ENCODE measurements at regions not wholly inside any gene's neighbourhood (a gene's known extent, or its start where the extent isn't known, plus 50 kb on each side); places are given as distances from the start of the nearest gene placed in this dataset.

DNA sequence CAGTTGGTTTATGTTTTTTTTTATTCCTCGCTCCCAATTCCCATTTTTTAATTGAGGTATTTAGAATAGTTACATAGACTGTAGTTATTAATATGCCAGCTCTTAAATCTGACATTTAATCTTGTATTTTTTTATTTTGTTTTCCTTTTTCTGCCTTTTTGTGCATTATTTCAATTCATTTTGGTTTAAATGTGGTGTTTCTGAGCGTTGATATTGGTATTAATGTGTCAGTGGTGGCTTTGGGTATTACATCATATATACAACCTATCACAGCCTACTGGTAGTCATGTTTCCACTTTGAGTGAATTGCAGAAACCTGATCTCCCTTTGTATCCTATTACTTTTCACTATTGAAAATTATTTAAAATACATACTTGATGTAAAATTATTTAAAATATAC is 1027.3 kb downstream of the KCNT2 start:
- Mint-ChIP-seq H3K9me3 (no peaks in the 10 kb centered on the region), H3K36me3 (ENCODE audit: low read depth) (no peaks in the 10 kb centered on the region)

GRCh38 chr1:195577748-195578147 is 1030.5 kb downstream of the KCNT2 start:
- H3K27me3 Mint-ChIP-seq (ENCODE audit: low read depth) = no peaks in the 10 kb centered on the region
- H3K9me3 Mint-ChIP-seq = no peaks in the 10 kb centered on the region
- no peaks in the 10 kb centered on the region for H3K4me1 Mint-ChIP-seq (ENCODE audit: low read depth)
- no peaks in the 10 kb centered on the region for H3K36me3 Mint-ChIP-seq (ENCODE audit: low read depth)
- no peak overlapping the region for H3K4me3 Mint-ChIP-seq
- no peak overlapping the region for H3K27ac Mint-ChIP-seq

More for the DNA sequence above, 1027.3 kb downstream of the KCNT2 start:
- H3K4me3 Mint-ChIP-seq = no peak overlapping the region
- no peaks in the 10 kb centered on the region for H3K27me3 Mint-ChIP-seq (ENCODE audit: low read depth)
- no peaks in the 10 kb centered on the region for H3K4me1 Mint-ChIP-seq (ENCODE audit: low read depth)
- no peak overlapping the region for H3K27ac Mint-ChIP-seq

DNA sequence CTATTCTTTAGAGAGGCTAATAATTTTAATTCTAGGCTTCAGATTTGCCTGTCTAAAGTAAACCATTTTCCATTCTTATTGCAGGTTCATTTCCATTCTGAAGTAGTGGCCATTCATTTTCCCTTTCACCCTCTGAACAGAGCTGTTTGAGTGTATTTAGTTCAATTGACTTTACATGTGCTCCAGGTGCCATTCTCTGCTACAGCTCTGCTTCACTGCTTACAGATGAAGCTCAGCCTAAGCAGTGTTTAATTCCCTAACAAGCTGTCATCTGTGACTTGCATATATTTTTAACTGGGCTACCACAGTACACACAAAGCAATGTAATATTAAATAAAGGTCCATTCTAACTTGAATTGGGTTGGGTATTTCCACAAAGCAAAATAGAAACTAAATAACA is 1031.6 kb downstream of the KCNT2 start:
- Mint-ChIP-seq H3K4me3 (no peak overlapping the region), H3K4me1 (ENCODE audit: low read depth) (no peaks in the 10 kb centered on the region), H3K9me3 (no peaks in the 10 kb centered on the region), H3K36me3 (ENCODE audit: low read depth) (no peaks in the 10 kb centered on the region), H3K27ac (no peak overlapping the region), H3K27me3 (ENCODE audit: low read depth) (no peaks in the 10 kb centered on the region)

GRCh38 chr1:195574511-195574910 is 1033.7 kb downstream of the KCNT2 start:
- Mint-ChIP-seq H3K9me3 (no peaks in the 10 kb centered on the region), H3K27ac (no peak overlapping the region), H3K27me3 (ENCODE audit: low read depth) (no peaks in the 10 kb centered on the region), H3K4me1 (ENCODE audit: low read depth) (no peaks in the 10 kb centered on the region), H3K36me3 (ENCODE audit: low read depth) (no peaks in the 10 kb centered on the region), H3K4me3 (no peak overlapping the region)

- Mint-ChIP-seq H3K27ac (no peak overlapping the region), H3K9me3 (no peaks in the 10 kb centered on the region), H3K4me1 (ENCODE audit: low read depth) (no peaks in the 10 kb centered on the region), H3K4me3 (no peak overlapping the region), H3K27me3 (ENCODE audit: low read depth) (no peaks in the 10 kb centered on the region), H3K36me3 (ENCODE audit: low read depth) (no peaks in the 10 kb centered on the region)
Measured at GRCh38 chr1:195569934-195570333, 1038.3 kb downstream of the KCNT2 start.

GRCh38 chr1:195568389-195568788 is 1039.9 kb downstream of the KCNT2 start:
- Mint-ChIP-seq H3K36me3 (ENCODE audit: low read depth) (no peaks in the 10 kb centered on the region), H3K27ac (no peak overlapping the region), H3K4me3 (no peak overlapping the region), H3K27me3 (ENCODE audit: low read depth) (no peaks in the 10 kb centered on the region), H3K4me1 (ENCODE audit: low read depth) (no peaks in the 10 kb centered on the region), H3K9me3 (no peaks in the 10 kb centered on the region)

DNA sequence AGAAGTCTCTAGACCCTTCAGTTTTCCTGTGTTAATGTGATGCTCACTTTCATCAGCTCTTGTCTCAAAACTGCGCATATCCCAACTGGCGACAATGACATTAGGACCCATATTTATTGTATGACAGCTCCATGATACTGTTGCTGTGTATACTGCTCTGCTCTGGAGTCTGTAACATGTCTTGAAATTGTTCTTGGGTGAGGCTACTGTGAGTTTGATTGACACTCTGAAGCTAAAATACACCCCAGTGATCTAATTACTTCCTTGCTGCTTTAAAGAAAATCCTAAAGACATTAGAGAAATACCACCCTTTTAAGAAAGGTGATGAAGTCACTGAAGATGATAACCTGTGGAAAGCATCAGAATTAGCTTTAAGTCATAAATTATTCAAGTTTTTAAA is 1046.2 kb downstream of the KCNT2 start:
- no peak overlapping the region for H3K4me3 Mint-ChIP-seq
- no peaks in the 10 kb centered on the region for H3K9me3 Mint-ChIP-seq
- H3K27ac Mint-ChIP-seq = no peak overlapping the region
- no peaks in the 10 kb centered on the region for H3K36me3 Mint-ChIP-seq (ENCODE audit: low read depth)
- H3K4me1 Mint-ChIP-seq (ENCODE audit: low read depth) = no peaks in the 10 kb centered on the region
- H3K27me3 Mint-ChIP-seq (ENCODE audit: low read depth) = no peaks in the 10 kb centered on the region

DNA sequence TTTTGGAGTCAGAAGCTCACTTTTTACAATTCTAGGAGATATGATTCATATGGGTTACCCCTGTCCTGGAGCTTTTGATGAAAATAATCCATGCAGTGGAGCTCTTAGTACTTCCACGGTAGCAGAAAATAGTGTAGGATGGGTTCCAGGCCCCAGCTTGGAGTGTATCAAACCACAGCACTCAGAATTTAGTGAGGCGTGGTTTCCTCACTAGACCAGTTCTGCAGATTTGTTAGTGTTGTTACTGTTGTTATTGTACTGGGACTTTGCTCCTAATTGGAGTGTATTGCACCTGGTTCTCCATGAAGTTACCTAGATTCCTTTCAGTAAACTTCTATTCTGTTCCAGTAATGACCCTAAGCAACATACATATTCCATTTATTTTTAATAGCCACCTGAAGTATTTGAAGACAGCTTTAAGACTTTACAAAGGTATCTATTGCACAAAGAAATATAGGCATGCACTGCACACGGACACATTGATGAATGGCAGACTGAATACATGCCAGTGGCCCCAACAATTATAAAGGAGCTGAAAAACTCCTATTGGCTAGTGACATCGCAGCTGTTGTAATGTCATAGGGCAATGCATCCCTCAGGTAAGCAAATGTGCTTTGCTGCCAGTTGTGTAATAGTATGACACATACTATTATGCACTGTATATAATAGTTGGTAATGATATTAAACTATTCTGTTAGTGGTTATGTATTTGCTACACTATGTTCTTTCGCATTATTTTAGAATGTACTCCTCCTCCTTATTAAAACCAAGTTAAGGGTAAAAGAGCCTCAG is 1058.0 kb downstream of the KCNT2 start:
- H3K27me3 Mint-ChIP-seq (ENCODE audit: low read depth) = no peaks in the 10 kb centered on the region
- no peaks in the 10 kb centered on the region for H3K4me1 Mint-ChIP-seq (ENCODE audit: low read depth)

GRCh38 chr1:195530961-195531360 is 1077.3 kb downstream of the KCNT2 start:
- Mint-ChIP-seq H3K4me3 (no peak overlapping the region), H3K36me3 (ENCODE audit: low read depth) (no peaks in the 10 kb centered on the region), H3K27me3 (ENCODE audit: low read depth) (no peaks in the 10 kb centered on the region), H3K4me1 (ENCODE audit: low read depth) (no peaks in the 10 kb centered on the region), H3K9me3 (no peaks in the 10 kb centered on the region), H3K27ac (no peak overlapping the region)

More for the DNA sequence above, 1058.0 kb downstream of the KCNT2 start:
- no peaks in the 10 kb centered on the region for H3K36me3 Mint-ChIP-seq (ENCODE audit: low read depth)
- H3K27ac Mint-ChIP-seq = no peak overlapping the region
- H3K9me3 Mint-ChIP-seq = no peaks in the 10 kb centered on the region
- no peak overlapping the region for H3K4me3 Mint-ChIP-seq

- no peak overlapping the region for H3K4me3 Mint-ChIP-seq
- H3K4me1 Mint-ChIP-seq (ENCODE audit: low read depth) = no peaks in the 10 kb centered on the region
- H3K27me3 Mint-ChIP-seq (ENCODE audit: low read depth) = no peaks in the 10 kb centered on the region
- H3K9me3 Mint-ChIP-seq = no peaks in the 10 kb centered on the region
- H3K36me3 Mint-ChIP-seq (ENCODE audit: low read depth) = no peaks in the 10 kb centered on the region
- no peak overlapping the region for H3K27ac Mint-ChIP-seq
Measured at GRCh38 chr1:195529881-195530280, 1078.4 kb downstream of the KCNT2 start.

- Mint-ChIP-seq H3K4me3 (no peak overlapping the region), H3K9me3 (no peaks in the 10 kb centered on the region), H3K27me3 (ENCODE audit: low read depth) (no peaks in the 10 kb centered on the region)
Measured at GRCh38 chr1:195520757-195521156, 1087.5 kb downstream of the KCNT2 start.

DNA sequence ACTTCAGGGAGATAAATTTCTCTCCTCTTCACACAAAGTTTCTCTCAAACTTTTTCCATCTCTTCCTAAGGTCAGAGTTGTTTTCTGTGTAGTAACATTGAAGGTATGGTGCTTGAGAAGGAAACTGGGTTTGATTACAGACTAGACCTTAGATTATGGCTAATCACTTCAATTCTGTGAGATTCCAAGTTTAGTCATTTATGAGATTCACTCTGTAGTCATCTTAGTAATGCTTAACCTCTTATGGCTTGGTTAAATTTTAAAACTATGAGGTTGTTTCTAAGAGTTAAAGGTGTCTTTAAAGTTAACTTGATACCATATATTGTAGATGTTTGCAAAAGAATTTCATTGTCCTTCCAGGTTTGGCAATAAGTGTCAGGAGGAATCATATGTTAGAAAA is 1092.2 kb downstream of the KCNT2 start:
- H3K4me1 Mint-ChIP-seq (ENCODE audit: low read depth) = no peaks in the 10 kb centered on the region
- no peaks in the 10 kb centered on the region for H3K9me3 Mint-ChIP-seq
- no peaks in the 10 kb centered on the region for H3K27me3 Mint-ChIP-seq (ENCODE audit: low read depth)
- H3K4me3 Mint-ChIP-seq = no peak overlapping the region
- no peak overlapping the region for H3K27ac Mint-ChIP-seq
- no peaks in the 10 kb centered on the region for H3K36me3 Mint-ChIP-seq (ENCODE audit: low read depth)

More at GRCh38 chr1:195520757-195521156, 1087.5 kb downstream of the KCNT2 start:
- no peak overlapping the region for H3K27ac Mint-ChIP-seq
- H3K4me1 Mint-ChIP-seq (ENCODE audit: low read depth) = no peaks in the 10 kb centered on the region
- H3K36me3 Mint-ChIP-seq (ENCODE audit: low read depth) = no peaks in the 10 kb centered on the region

- Mint-ChIP-seq H3K4me1 (ENCODE audit: low read depth) (no peaks in the 10 kb centered on the region), H3K4me3 (no peak overlapping the region), H3K27me3 (ENCODE audit: low read depth) (no peaks in the 10 kb centered on the region), H3K27ac (no peak overlapping the region), H3K36me3 (ENCODE audit: low read depth) (no peaks in the 10 kb centered on the region), H3K9me3 (peaks cover 3% of the 10 kb centered on the region)
Measured at GRCh38 chr1:195511501-195511900, 1096.7 kb downstream of the KCNT2 start.

DNA sequence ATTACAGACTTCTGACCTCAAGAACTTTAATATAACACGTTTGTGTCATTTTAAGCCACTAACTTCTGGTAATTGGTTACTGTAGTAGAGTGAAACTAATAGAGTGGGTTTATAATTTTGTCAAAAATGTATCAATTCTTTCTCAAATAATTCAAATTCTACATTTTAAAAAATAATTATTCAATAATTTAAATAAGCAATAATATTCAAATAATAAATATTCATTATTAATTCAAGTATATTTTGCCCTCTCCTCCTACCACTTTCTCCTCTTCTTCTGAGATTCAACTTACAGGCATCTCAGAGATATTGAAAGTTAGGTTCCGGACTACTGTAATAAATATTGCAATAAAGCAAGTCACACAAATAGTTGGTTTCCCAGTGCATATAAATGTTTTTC is 1107.1 kb downstream of the KCNT2 start:
- Mint-ChIP-seq H3K4me1 (ENCODE audit: low read depth) (no peaks in the 10 kb centered on the region), H3K27me3 (ENCODE audit: low read depth) (no peaks in the 10 kb centered on the region), H3K4me3 (no peak overlapping the region), H3K27ac (no peak overlapping the region), H3K9me3 (no peaks in the 10 kb centered on the region), H3K36me3 (ENCODE audit: low read depth) (no peaks in the 10 kb centered on the region)

DNA sequence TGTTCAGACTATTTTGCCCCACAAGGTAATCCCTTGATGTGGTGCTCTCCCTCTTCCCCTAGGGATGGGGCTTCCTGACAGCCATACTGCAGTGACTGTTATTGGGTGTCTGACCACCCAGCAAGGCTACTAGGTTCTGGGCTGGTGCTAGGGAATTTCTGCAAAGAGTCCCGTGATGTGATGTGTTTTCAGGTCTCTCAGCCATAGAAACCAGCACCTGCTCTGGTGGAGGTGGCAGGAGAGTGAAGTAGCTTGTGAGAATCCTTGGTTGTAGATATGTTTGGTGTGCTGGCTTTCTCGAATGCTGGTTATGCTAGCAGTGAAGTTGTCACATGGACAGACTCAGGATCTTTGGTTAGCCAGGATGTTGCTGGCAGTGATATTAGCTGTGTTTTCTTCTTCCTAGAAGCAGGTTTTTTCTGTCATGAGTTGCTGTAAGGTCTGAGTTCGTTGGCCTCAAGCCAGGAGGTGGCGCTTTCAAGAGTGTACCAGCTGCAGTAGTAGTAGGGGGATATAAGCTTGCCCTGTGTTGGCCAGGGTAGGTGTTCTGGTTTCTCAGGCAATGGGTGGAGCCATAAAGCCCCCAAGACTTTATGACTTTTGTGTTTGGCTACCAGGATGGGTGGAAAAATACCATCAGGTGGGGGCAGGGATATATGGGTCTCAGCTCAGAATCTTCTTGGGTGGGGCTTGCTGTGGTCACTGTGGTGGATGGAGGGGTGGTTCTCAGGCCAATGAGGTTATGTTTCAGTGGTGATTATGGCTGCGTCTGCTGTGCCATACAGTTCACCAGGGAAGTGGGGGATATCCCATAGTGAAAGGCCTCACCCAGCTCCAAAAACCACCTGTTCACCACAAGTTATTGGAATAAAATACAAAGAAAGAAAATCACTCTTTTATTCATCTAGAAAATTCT is 1112.3 kb downstream of the KCNT2 start:
- H3K4me3 Mint-ChIP-seq = no peak overlapping the region
- no peaks in the 10 kb centered on the region for H3K36me3 Mint-ChIP-seq (ENCODE audit: low read depth)
- H3K9me3 Mint-ChIP-seq = no peaks in the 10 kb centered on the region
- no peaks in the 10 kb centered on the region for H3K27me3 Mint-ChIP-seq (ENCODE audit: low read depth)
- no peaks in the 10 kb centered on the region for H3K4me1 Mint-ChIP-seq (ENCODE audit: low read depth)
- H3K27ac Mint-ChIP-seq = no peak overlapping the region
